PC-9 (cell line): ENCODE measurements at regions not wholly inside any gene's neighbourhood (a gene's known extent, or its start where the extent isn't known, plus 50 kb on each side); places are given as distances from the start of the nearest gene placed in this dataset.

ENCODE experiments used
- BruUV-seq: library from RNA; stranded (reverse); fragments of 400-500 nt; replicated peaks from 2 replicates; lab custom pipeline; 2021; lab: Mats Ljungman, UMichigan
- CTCF ChIA-PET: fragments of 300-600 bp; sonication (Branson Sonifier 250); formaldehyde crosslinking; loops from one replicate; lab custom pipeline; 2022; ENCODE audit warnings: antibody characterized with exemption; lab: Charles Lee
- POLR2A ChIA-PET: fragments of 300-600 bp; sonication (Branson Sonifier 250); formaldehyde crosslinking; loops from one replicate; lab custom pipeline; 2022; ENCODE audit warnings: antibody characterized with exemption; ENCODE audit not compliant: unreplicated experiment; lab: Charles Lee
- DNase-seq, 2 experiments: peaks; one replicate each; pipeline versions ENCODE4 v3.0.0 to v3.0.0-alpha.2; 2015 to 2022; ENCODE audit warnings: mixed read lengths in 1 of 2
- H2AFZ ChIP-seq: fragments of 200-600 bp; sonication (generic); 2 replicates; pipeline ENCODE4 v1.8.1; 2017; ENCODE audit warnings: antibody characterized with exemption
- H3F3A ChIP-seq: fragments of 200-600 bp; sonication (generic); 2 replicates; pipeline ENCODE4 v1.8.1; 2017; ENCODE audit warnings: antibody characterized with exemption, mild to moderate bottlenecking, low read depth; ENCODE audit not compliant: insufficient read depth
- H3K27ac ChIP-seq: fragments of 200-600 bp; sonication (generic); 2 replicates; pipeline ENCODE4 v1.6.1; 2016; ENCODE audit warnings: mixed run types
- H3K27me3 ChIP-seq: fragments of 200-600 bp; sonication (generic); 2 replicates; pipeline ENCODE4 v1.6.1; 2016; ENCODE audit warnings: low read depth, mixed run types; ENCODE audit not compliant: insufficient read depth
- H3K36me3 ChIP-seq: fragments of 200-600 bp; sonication (generic); 2 replicates; pipeline ENCODE4 v1.6.1; 2016; ENCODE audit warnings: low read depth, mixed run types
- H3K4me1 ChIP-seq: fragments of 200-600 bp; sonication (generic); replicated peaks from 2 replicates; pipeline ENCODE4 v1.6.1; 2016; ENCODE audit warnings: mixed run types; ENCODE audit not compliant: insufficient read depth
- H3K4me2 ChIP-seq: fragments of 200-600 bp; sonication (generic); 2 replicates; pipeline ENCODE4 v1.6.1; 2017; ENCODE audit warnings: mixed run types
- H3K4me3 ChIP-seq: fragments of 200-600 bp; sonication (generic); 2 replicates; pipeline ENCODE4 v1.6.1; 2016; ENCODE audit warnings: mixed run types
- H3K79me2 ChIP-seq: fragments of 200-600 bp; sonication (generic); 2 replicates; pipeline ENCODE4 v1.6.1; 2017; ENCODE audit warnings: low read depth, mixed run types
- H3K9me2 ChIP-seq: fragments of 200-600 bp; sonication (generic); 2 replicates; pipeline ENCODE4 v1.8.1; 2017; ENCODE audit warnings: mild to moderate bottlenecking; ENCODE audit not compliant: insufficient read depth
- H3K9me3 ChIP-seq: fragments of 200-600 bp; sonication (generic); 2 replicates; pipeline ENCODE4 v1.8.1; 2016; ENCODE audit warnings: low read depth; ENCODE audit not compliant: insufficient read depth
- H4K20me1 ChIP-seq: fragments of 200-600 bp; sonication (generic); 2 replicates; pipeline ENCODE4 v1.8.1; 2017; ENCODE audit not compliant: insufficient read depth
- EZH2 ChIP-seq: fragments of 200-600 bp; sonication (generic); IDR thresholded peaks from 2 replicates; pipeline ENCODE4 v1.8.0; 2017; ENCODE audit warnings: antibody characterized with exemption, low read depth
- intact Hi-C: fragments of 100-400 bp; cut with micrococcal nuclease; formaldehyde crosslinking; loops from one replicate; pipeline ENCODE4 v1.10.0; 2022; ENCODE audit not compliant: unreplicated experiment
- TF ChIP-seq, protein P1 (sequence below): fragments of 200-600 bp; sonication (generic); conservative IDR thresholded peaks from 2 replicates; pipeline ENCODE4 v1.6.1; 2017; ENCODE audit warnings: mixed run types, antibody characterized with exemption, mild to moderate bottlenecking, moderate library complexity

DNA sequence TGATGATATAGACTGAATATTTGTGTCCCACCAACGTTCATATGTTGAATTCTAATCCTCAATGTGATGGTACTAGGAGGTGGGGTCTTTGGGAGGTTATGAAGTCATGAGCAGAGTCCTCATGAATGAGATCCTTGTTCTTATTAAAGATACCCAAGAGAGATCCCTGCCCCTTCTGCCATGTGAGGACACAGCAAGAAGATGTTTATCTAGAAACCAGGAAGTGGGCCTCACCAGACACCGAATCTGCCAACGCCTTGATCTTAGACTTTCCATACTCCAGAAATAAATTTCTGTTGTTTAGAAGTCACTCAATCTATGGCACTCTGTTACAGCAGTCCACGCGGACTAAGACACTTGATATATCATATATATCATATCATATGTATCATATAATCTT, 67.7 kb upstream of the GCM1 start:
- Histone ChIP-seq H3K9me3 (no peaks in the 10 kb centered on the region), H3K4me3 (no peak overlapping the region), H3K4me1 (no peaks in the 10 kb centered on the region), H3F3A (no peaks in the 10 kb centered on the region), H3K9me2 (no peaks in the 10 kb centered on the region), H3K27me3 (no peaks in the 10 kb centered on the region), H3K36me3 (no peaks in the 10 kb centered on the region), H3K27ac (no peak overlapping the region), H4K20me1 (no peaks in the 10 kb centered on the region), H2AFZ (no peak overlapping the region), H3K4me2 (no peak overlapping the region), H3K79me2 (no peaks in the 10 kb centered on the region)
- ChIA-PET CTCF (no interaction called here), POLR2A (no interaction called here)
- DNase-seq, result no peak
- BruUV-seq, result no TSS peak
- no peak for TF ChIP-seq EZH2
- TF ChIP-seq, protein P1, sequence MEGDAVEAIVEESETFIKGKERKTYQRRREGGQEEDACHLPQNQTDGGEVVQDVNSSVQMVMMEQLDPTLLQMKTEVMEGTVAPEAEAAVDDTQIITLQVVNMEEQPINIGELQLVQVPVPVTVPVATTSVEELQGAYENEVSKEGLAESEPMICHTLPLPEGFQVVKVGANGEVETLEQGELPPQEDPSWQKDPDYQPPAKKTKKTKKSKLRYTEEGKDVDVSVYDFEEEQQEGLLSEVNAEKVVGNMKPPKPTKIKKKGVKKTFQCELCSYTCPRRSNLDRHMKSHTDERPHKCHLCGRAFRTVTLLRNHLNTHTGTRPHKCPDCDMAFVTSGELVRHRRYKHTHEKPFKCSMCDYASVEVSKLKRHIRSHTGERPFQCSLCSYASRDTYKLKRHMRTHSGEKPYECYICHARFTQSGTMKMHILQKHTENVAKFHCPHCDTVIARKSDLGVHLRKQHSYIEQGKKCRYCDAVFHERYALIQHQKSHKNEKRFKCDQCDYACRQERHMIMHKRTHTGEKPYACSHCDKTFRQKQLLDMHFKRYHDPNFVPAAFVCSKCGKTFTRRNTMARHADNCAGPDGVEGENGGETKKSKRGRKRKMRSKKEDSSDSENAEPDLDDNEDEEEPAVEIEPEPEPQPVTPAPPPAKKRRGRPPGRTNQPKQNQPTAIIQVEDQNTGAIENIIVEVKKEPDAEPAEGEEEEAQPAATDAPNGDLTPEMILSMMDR, result no peak
- intact Hi-C loops, result no loop called here

DNA sequence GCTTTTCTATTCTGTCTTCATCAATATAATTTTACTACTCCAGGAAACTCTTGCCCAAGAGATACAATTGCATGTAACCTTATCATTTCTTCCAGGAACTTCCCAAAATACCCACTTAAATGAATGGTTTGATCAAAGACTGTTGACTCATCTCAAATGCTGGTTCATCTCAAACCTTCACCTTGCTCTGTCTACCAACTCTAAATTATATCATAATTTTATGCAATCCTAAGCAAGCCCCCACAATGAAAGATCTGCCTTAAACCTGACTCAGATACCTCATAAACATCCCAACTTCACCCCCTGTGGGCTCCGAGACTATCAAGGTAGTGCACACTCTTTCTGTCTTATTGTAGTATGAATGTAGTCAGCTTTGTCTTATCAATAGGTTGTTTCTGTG, 65.5 kb upstream of the GCM1 start:
- no peaks in the 10 kb centered on the region for H3K9me3 ChIP-seq
- POLR2A ChIA-PET, result interaction anchor here (0.5 kb wide), 1 partner anchor 100 kb away, joined by 4 read pairs; no protein-coding TSS in a partner anchor
- H3K4me3 ChIP-seq, result no peak overlapping the region
- H3K79me2 ChIP-seq, result no peaks in the 10 kb centered on the region
- H3K36me3 ChIP-seq, result no peaks in the 10 kb centered on the region
- TF ChIP-seq, protein P1, result no peak
- no peak for TF ChIP-seq EZH2
- intact Hi-C loops, result no loop called here
- DNase-seq, result no peak
- CTCF ChIA-PET, result no interaction called here
- no peaks in the 10 kb centered on the region for H3K4me1 ChIP-seq
- no TSS peak for BruUV-seq
- H4K20me1 ChIP-seq, result no peaks in the 10 kb centered on the region
- no peaks in the 10 kb centered on the region for H3K27me3 ChIP-seq
- H2AFZ ChIP-seq, result no peak overlapping the region
- no peak overlapping the region for H3K27ac ChIP-seq
- no peaks in the 10 kb centered on the region for H3F3A ChIP-seq
- H3K9me2 ChIP-seq, result no peaks in the 10 kb centered on the region
- H3K4me2 ChIP-seq, result no peak overlapping the region

DNA sequence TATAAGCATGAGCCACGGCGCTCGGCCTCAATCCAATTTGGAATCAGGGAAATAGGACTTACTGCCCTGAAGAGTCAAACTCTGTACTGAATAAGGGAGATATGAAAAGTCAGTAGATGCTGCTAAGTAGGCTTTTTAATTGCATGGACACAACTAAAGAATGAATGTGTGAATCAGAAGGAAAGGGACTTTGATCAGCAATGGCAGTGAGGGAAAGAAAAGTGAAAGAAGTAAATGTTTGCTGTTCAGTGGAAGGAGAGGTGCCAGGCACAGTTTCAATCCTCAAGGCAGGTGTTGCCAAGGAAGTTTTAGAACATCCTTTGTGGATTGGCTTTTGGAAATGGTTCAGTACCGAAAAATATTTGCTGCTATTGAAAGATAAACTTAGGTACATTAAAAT, 62.2 kb upstream of the GCM1 start:
- no peak overlapping the region for H3K27ac ChIP-seq
- no peaks in the 10 kb centered on the region for H3F3A ChIP-seq
- POLR2A ChIA-PET, result no interaction called here
- H3K4me1 ChIP-seq, result no peaks in the 10 kb centered on the region
- no peak overlapping the region for H3K4me2 ChIP-seq
- no peaks in the 10 kb centered on the region for H3K79me2 ChIP-seq
- H3K27me3 ChIP-seq, result no peaks in the 10 kb centered on the region
- intact Hi-C loops, result no loop called here
- no peaks in the 10 kb centered on the region for H3K9me3 ChIP-seq
- H3K36me3 ChIP-seq, result no peaks in the 10 kb centered on the region
- BruUV-seq, result no TSS peak
- no peaks in the 10 kb centered on the region for H3K9me2 ChIP-seq
- H2AFZ ChIP-seq, result no peak overlapping the region
- H4K20me1 ChIP-seq, result no peaks in the 10 kb centered on the region
- no peak for DNase-seq
- TF ChIP-seq, protein P1, result no peak
- no peak for TF ChIP-seq EZH2
- CTCF ChIA-PET, result no interaction called here
- no peak overlapping the region for H3K4me3 ChIP-seq
